DOHH2 (cell line): ENCODE measurements at regions not wholly inside any gene's neighbourhood (a gene's known extent, or its start where the extent isn't known, plus 50 kb on each side); places are given as distances from the start of the nearest gene placed in this dataset.

ENCODE experiments used
- CTCF ChIP-seq: fragments of 200-600 bp; sonication (generic); IDR thresholded peaks from one replicate; pipeline ENCODE4 v1.5.1; 2014; ENCODE audit warnings: antibody characterized with exemption, mild to moderate bottlenecking, low read depth, low read length; ENCODE audit not compliant: poor library complexity, severe bottlenecking
- EZH2phosphoT487 ChIP-seq: fragments of 200-600 bp; sonication (generic); IDR thresholded peaks from 2 replicates; pipeline ENCODE4 v1.6.1; 2017; ENCODE audit warnings: borderline replicate concordance, mild to moderate bottlenecking, antibody characterized with exemption, low read length, moderate library complexity, mixed read lengths

GRCh38 chr10:65284495-65285041 lies 1641.3 kb upstream of the LRRTM3 start:
- no peak for TF ChIP-seq CTCF
- no peak for TF ChIP-seq EZH2phosphoT487
